ENCODE measurements at regions not wholly inside any gene's neighbourhood (a gene's known extent, or its start where the extent isn't known, plus 50 kb on each side); places are given as distances from the start of the nearest gene placed in this dataset.

- H3K27ac ChIP-seq (replicated peaks): no peak overlapping the region
- TF ChIP-seq, protein P1, sequence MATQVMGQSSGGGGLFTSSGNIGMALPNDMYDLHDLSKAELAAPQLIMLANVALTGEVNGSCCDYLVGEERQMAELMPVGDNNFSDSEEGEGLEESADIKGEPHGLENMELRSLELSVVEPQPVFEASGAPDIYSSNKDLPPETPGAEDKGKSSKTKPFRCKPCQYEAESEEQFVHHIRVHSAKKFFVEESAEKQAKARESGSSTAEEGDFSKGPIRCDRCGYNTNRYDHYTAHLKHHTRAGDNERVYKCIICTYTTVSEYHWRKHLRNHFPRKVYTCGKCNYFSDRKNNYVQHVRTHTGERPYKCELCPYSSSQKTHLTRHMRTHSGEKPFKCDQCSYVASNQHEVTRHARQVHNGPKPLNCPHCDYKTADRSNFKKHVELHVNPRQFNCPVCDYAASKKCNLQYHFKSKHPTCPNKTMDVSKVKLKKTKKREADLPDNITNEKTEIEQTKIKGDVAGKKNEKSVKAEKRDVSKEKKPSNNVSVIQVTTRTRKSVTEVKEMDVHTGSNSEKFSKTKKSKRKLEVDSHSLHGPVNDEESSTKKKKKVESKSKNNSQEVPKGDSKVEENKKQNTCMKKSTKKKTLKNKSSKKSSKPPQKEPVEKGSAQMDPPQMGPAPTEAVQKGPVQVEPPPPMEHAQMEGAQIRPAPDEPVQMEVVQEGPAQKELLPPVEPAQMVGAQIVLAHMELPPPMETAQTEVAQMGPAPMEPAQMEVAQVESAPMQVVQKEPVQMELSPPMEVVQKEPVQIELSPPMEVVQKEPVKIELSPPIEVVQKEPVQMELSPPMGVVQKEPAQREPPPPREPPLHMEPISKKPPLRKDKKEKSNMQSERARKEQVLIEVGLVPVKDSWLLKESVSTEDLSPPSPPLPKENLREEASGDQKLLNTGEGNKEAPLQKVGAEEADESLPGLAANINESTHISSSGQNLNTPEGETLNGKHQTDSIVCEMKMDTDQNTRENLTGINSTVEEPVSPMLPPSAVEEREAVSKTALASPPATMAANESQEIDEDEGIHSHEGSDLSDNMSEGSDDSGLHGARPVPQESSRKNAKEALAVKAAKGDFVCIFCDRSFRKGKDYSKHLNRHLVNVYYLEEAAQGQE (IDR thresholded peaks at IDR 0.05; ENCODE audit: insufficient replicate concordance, low read depth): no peak
- TF ChIP-seq CTCF (IDR thresholded peaks at IDR 0.05; ENCODE audit: insufficient read depth, low read length): no peak
- H3K27me3 ChIP-seq (ENCODE audit: insufficient read depth, poor library complexity, severe bottlenecking): no peaks in the 10 kb centered on the region
- no peak overlapping the region for H3K4me3 ChIP-seq (replicated peaks; ENCODE audit: insufficient read depth, low read length)
- DNase-seq (ENCODE audit: low read depth in 1 of 2, low spot score in 1 of 2): no peak
Observed at GRCh38 chr2:43022896-43023295, 203.5 kb downstream of the ZFP36L2 start.

DNA sequence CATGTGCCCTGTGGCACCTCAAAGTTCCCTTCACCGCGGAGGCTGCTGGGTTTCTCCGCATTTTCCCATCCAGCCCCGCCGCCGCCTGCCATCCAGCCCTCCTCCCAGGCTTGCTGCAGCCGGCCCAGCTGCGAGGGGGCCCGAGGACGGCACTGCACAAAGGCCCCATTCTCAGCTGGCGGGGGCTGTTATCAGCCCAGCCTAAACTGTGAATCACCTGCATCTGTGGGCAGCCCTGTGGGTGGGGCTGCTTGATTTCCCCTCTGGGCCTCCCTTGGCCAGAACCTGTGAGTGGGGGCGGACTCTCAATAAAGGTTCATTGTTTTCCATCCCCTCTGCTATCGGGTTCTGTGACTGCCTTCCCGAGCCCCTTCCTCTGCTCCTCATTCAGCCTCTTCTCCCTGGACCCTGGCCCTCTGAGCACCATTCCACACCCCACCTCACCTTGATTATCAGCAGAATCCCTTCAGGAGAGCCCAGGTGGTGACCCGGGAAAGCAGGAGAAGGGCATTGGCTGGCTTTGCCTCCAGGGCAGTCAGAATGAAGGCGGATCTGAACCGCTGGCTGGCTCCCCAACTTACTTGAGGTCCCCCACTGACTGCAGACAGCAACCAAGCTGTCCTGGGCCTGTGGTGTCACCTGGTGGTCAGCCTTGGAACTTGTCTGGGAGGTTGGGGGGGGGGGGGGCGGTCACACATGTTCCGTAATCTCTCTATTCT, 204.5 kb downstream of the ZFP36L2 start:
- peak in 1 of 2 experiments; percentile 37 for DNase-seq (ENCODE audit: low read depth in 1 of 2, low spot score in 1 of 2)

GRCh38 chr2:43020990-43021669, 205.3 kb downstream of the ZFP36L2 start:
- TF ChIP-seq POLR2AphosphoS5 (IDR thresholded peaks at IDR 0.05; ENCODE audit: low read depth): no peak
- TF ChIP-seq, protein P1 (IDR thresholded peaks at IDR 0.05; ENCODE audit: insufficient replicate concordance, low read depth): no peak
- no peak overlapping the region for H3K4me3 ChIP-seq (replicated peaks; ENCODE audit: insufficient read depth, low read length)
- H3K27ac ChIP-seq (replicated peaks): peak overlapping the region; percentile 34
- peak in 1 of 2 experiments; percentile 67 for DNase-seq (ENCODE audit: low read depth in 1 of 2, low spot score in 1 of 2)
- no peaks in the 10 kb centered on the region for H3K27me3 ChIP-seq (ENCODE audit: insufficient read depth, poor library complexity, severe bottlenecking)

More for the DNA sequence above, 204.5 kb downstream of the ZFP36L2 start:
- H3K27ac ChIP-seq (replicated peaks): peak overlapping the region; percentile 26; the same call in 1 of the 2 replicates
- H3K27me3 ChIP-seq (ENCODE audit: insufficient read depth, poor library complexity, severe bottlenecking): no peaks in the 10 kb centered on the region
- TF ChIP-seq, protein P1 (IDR thresholded peaks at IDR 0.05; ENCODE audit: insufficient replicate concordance, low read depth): no peak
- TF ChIP-seq SPI1 (IDR thresholded peaks at IDR 0.05; ENCODE audit: borderline replicate concordance, low read depth) (no peak), CTCF (IDR thresholded peaks at IDR 0.05; ENCODE audit: insufficient read depth, low read length) (no peak), GABPA (IDR thresholded peaks at IDR 0.05; ENCODE audit: low read depth) (no peak), POLR2AphosphoS5 (IDR thresholded peaks at IDR 0.05; ENCODE audit: low read depth) (no peak)
- H3K4me3 ChIP-seq (replicated peaks; ENCODE audit: insufficient read depth, low read length): no peak overlapping the region
